Skin epidermis (tissue), 12 donors: ENCODE measurements at regions not wholly inside any gene's neighbourhood (a gene's known extent, or its start where the extent isn't known, plus 50 kb on each side); places are given as distances from the start of the nearest gene placed in this dataset.

Experiments used
- H3K27ac ChIP-seq, 21 experiments: fragments of 200-600 bp; sonication (generic) in 11 of 21; one replicate each; pipeline ENCODE4 v1.5.0; 2020; ENCODE audit warnings: mild to moderate bottlenecking in 3 of 21, inconsistent platforms in 2 of 21, moderate library complexity in 2 of 21
- H3K4me3 ChIP-seq, 7 experiments: fragments of 200-600 bp; sonication (generic) in 2 of 7; one replicate each; pipeline ENCODE4 v1.5.0; 2020; ENCODE audit warnings: inconsistent platforms in 2 of 7, mild to moderate bottlenecking in 2 of 7, moderate library complexity in 1 of 7

GRCh38 chr10:129375171-129375570 is 91.9 kb upstream of the MGMT start:
- H3K4me3 ChIP-seq = no peak overlapping the region
- no peak overlapping the region for H3K27ac ChIP-seq

GRCh38 chr10:129375912-129376311 is 91.1 kb upstream of the MGMT start:
- Histone ChIP-seq H3K4me3 (no peak overlapping the region), H3K27ac (no peak overlapping the region)

- H3K27ac ChIP-seq = no peak overlapping the region
- H3K4me3 ChIP-seq = no peak overlapping the region
Measured at GRCh38 chr10:129380279-129380678, 86.8 kb upstream of the MGMT start.

GRCh38 chr10:129381741-129382140 is 85.3 kb upstream of the MGMT start:
- Histone ChIP-seq H3K4me3 (no peak overlapping the region), H3K27ac (no peak overlapping the region)

GRCh38 chr10:129382401-129382800 is 84.6 kb upstream of the MGMT start:
- H3K27ac ChIP-seq = no peak overlapping the region
- no peak overlapping the region for H3K4me3 ChIP-seq

GRCh38 chr10:129383651-129384050 is 83.4 kb upstream of the MGMT start:
- Histone ChIP-seq H3K4me3 (no peak overlapping the region), H3K27ac (no peak overlapping the region)

- Histone ChIP-seq H3K4me3 (no peak overlapping the region), H3K27ac (no peak overlapping the region)
Measured at GRCh38 chr10:129385600-129385999, 81.4 kb upstream of the MGMT start.

GRCh38 chr10:129386415-129387257 is 80.4 kb upstream of the MGMT start:
- H3K4me3 ChIP-seq = no peak overlapping the region

GRCh38 chr10:129387258-129387525 is 79.8 kb upstream of the MGMT start:
- no peak overlapping the region for H3K4me3 ChIP-seq
- H3K27ac ChIP-seq = no peak overlapping the region

More at GRCh38 chr10:129386415-129387257, 80.4 kb upstream of the MGMT start:
- no peak overlapping the region for H3K27ac ChIP-seq

- no peak overlapping the region for H3K4me3 ChIP-seq
- H3K27ac ChIP-seq = no peak overlapping the region
Measured at GRCh38 chr10:129388435-129388834, 78.6 kb upstream of the MGMT start.

GRCh38 chr10:129389194-129389593 is 77.8 kb upstream of the MGMT start:
- H3K27ac ChIP-seq = no peak overlapping the region
- H3K4me3 ChIP-seq = no peak overlapping the region

GRCh38 chr10:129390147-129390546 is 76.9 kb upstream of the MGMT start:
- Histone ChIP-seq H3K4me3 (no peak overlapping the region), H3K27ac (no peak overlapping the region)

GRCh38 chr10:129390726-129391125 is 76.3 kb upstream of the MGMT start:
- Histone ChIP-seq H3K4me3 (no peak overlapping the region), H3K27ac (no peak overlapping the region)

- H3K27ac ChIP-seq = no peak overlapping the region
- no peak overlapping the region for H3K4me3 ChIP-seq
Measured at GRCh38 chr10:129391464-129391863, 75.6 kb upstream of the MGMT start.

GRCh38 chr10:129392855-129393254 is 74.2 kb upstream of the MGMT start:
- no peak overlapping the region for H3K4me3 ChIP-seq
- H3K27ac ChIP-seq = no peak overlapping the region

GRCh38 chr10:129393812-129394211 is 73.2 kb upstream of the MGMT start:
- Histone ChIP-seq H3K27ac (no peak overlapping the region), H3K4me3 (no peak overlapping the region)

GRCh38 chr10:129394518-129395328 is 72.3 kb upstream of the MGMT start:
- no peak overlapping the region for H3K27ac ChIP-seq

GRCh38 chr10:129396021-129396722 is 70.9 kb upstream of the MGMT start:
- no peak overlapping the region for H3K27ac ChIP-seq
- H3K4me3 ChIP-seq = no peak overlapping the region

More at GRCh38 chr10:129394518-129395328, 72.3 kb upstream of the MGMT start:
- no peak overlapping the region for H3K4me3 ChIP-seq

GRCh38 chr10:129397198-129397974 is 69.7 kb upstream of the MGMT start:
- Histone ChIP-seq H3K4me3 (no peak overlapping the region), H3K27ac (peak overlapping the region in 1 of 21 experiments; percentile 57)

- Histone ChIP-seq H3K4me3 (no peak overlapping the region), H3K27ac (no peak overlapping the region)
Measured at GRCh38 chr10:129398711-129399141, 68.3 kb upstream of the MGMT start.
